Stimulated activated CD8-positive, alpha-beta memory T cell treated with anti-CD3 and anti-CD28 coated beads, Interleukin-12 subunit alpha, Interleukin-12 subunit beta, amount 100 ng/mL, for 1 hour (primary cell): ENCODE measurements at regions not wholly inside any gene's neighbourhood (a gene's known extent, or its start where the extent isn't known, plus 50 kb on each side); places are given as distances from the start of the nearest gene placed in this dataset.

Experiments
- DNase-seq: peaks from one replicate; pipeline ENCODE4 v3.0.0-alpha.2; 2020; ENCODE audit warnings: low read depth

DNA sequence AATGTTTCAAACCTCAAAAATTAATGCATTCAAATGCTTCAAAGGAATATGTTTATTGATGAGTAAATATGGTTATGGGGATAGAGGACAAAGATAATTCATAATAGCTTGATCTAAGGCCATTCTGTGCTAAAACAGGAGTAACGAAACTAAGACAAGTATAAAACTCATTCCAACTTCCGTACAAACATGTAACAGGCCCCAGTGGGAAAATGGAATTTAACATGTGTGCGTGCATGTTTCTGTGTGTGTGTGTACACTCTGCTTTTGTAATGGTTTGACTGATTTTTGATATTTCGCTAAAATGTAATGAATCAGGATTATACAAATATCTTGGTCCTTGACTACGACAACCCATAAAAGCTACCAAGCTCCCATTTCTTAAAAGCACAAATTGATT, 91.0 kb downstream of the KLF12 start:
- no peak for DNase-seq

DNA sequence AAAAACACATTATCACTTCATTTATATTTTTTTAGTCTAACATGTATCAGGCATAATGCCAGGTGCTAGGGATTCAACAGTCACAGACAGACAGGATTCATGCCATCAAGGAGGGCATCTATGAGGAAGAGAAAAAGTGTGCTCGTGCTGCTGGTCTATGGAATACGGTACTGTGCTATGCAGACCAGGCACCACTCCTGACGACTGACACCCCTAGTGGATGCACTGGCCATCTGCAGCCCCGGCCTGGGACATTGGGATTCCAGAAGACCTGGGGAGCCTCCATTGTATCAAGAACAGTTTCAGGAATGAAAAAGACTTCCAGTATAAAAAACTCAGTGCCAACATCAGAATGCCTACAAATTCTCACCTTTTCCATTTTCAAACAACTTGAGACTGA, 94.0 kb downstream of the KLF12 start:
- no peak for DNase-seq

DNA sequence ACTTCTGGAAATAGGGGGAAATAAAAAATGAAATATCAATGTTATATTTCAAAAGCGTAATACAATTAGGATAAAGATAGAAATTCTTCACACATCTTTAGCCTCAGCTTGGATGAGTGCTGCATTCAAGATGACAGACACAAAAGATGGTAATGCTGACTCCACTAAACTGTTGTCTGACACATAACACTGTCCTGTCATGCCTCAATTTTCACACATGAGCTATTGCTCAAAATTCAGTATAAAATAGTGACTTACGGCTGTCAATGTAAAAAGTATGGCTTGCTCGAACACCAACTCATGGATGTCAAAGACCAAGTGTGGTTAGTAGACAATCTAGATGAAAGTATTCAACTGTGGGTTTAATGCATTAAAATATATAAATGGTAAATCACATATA, 94.5 kb downstream of the KLF12 start:
- DNase-seq = no peak

DNA sequence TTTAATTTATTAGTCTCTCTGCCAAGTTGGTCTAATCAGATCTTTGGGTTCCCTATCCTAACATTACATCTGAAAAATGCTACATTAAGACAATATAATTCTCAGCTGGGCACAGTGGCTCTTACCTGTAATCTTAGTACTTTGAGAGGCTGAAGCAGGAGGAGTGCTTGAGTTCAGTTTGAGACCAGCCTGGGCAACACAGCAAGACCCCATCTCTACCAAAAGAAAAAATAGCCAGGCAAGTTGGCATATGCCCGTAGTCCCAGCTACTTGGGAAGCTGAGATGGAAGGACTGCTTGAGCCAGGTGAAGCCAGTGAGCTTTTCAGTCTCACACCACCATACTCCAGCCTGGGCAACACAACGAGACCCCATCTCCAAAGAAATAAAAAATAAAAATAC, 95.0 kb downstream of the KLF12 start:
- DNase-seq = no peak

DNA sequence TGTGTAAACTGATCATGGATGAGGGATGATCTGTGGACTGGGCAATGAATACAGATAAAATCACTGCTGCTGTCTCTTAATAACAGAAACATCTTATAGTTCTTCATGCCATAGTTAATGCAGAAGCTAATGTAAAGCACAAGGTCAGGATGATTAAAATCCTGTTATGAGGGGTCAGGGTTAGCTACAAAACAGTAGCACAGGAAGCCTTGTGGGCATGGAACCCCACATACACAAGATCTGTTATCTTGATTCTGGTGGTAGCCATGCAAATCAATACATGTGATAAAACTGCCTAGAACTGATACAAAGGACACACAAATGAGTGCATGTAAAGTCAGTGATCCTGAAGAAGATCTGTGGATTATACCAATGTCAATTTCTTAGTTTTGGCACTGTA, 96.4 kb downstream of the KLF12 start:
- DNase-seq = no peak

DNA sequence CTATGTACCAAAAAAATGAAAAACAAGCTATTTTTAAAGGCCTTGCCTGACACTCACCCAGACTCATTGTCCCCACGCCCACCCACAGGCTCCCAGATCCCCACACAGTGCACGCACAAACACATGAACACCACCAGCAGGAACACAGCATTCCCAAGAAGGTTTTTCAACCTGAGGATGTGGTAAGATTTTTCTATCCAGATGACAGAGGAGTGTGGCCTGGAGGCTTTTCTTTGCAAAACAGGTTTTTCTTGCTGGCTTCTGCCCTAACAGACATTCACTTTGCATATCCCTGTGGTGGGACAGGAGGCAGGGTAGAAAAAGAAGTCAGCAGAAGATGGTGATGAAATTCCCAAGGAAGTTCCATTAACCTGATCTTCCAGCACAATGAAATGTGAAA, 97.8 kb downstream of the KLF12 start:
- no peak for DNase-seq

DNA sequence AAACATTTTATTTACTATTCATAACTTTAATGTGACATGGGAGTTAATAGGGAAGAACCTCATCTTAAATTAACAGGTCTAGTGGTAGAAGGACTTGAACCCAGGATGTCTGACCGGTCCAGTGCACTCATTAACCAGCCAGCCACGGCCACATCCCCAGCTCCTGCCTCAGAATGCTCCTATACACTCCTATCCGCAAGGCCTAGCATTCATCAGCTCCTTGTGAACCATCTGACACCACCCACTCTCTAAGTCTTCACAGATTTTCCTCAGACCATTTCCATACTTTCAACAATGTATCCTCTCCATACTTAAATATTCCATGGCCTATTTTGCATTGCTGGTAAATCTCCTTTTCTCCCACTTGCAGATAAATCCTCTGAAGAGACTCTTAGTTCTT, 98.3 kb downstream of the KLF12 start:
- no peak for DNase-seq

DNA sequence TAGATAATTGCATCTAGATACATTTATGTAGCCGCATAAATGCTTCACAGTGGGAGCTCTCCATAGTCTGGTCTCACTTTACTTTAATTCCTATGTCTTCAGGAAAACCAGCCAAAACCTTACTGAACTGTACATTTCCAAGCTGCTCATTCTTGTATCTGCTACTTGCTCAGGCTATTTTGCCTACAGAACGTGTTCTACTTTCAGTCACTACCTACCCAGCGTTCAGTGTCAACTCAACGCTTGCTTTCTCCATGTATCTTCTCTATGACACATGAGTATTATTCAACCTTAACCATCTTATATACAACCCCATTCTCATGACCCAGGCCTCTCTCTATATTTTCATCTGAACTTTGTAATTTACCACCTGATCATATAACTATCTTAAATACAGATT, 101.9 kb downstream of the KLF12 start:
- no peak for DNase-seq

DNA sequence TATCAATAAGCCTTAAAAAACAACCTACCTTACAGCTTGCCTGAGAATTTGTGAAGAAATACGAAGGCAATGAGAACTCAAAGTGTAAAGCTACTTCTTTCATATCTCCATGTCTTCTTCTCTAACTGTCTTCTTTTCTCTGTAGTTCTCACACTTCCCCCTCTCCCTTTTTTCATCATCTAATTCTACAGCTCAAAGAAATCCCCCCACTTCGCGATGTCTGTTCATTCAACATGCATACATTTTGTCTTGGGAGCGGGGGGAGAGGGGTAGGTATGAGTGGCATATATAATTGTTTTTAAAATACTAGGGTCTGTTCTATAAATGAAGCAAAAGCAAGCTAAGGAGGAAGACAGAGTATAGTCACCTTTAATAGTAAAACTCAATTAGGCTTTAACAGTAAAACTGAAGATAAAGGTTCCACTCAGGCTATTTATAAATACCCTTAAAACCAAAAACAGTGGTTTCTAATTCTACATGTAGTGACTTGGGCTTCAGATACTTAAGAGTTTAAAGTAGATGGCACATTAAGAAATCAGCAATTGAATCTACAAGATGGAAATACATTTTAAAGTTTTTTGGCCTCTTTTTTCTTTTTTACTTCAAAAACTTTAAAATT, 106.9 kb downstream of the KLF12 start:
- no peak for DNase-seq

DNA sequence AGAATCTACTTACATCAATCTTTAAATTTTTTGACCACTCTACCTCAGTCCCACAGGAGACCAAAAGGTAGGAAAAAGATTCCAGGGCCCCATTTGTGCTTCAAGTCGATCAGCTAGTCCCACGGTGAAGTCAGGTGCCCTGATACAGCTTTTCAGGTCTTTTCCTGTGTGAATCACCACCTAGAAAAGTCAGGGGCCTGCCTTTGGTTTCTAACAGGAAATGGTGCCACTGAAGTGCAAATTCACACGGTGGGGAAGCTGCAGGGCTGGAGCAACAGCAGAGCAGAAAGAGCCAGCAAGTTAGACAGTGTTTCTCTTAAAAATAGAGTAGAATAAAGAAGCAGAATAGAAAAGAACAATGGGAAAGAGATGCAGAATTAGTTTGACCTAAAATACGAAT, 107.5 kb downstream of the KLF12 start:
- DNase-seq = peak; percentile 57

DNA sequence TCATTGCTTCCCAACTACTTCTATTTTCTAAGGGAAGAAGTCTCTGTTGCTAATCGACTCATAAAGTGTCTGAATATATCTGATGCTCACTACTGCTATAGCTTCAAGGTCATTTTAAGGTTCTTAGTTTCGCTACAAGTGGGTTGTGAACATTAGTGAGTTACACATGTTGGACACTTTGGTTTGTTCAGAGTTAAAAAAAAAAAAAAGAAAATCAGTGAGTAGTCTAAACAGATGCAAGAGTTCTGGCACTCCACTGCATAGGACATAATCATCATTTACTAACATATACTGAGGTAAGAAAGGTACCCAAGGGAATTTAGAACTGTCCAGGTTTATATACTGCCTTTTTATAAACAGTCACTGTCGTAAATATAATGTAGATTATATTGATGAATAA, 108.8 kb downstream of the KLF12 start:
- no peak for DNase-seq

DNA sequence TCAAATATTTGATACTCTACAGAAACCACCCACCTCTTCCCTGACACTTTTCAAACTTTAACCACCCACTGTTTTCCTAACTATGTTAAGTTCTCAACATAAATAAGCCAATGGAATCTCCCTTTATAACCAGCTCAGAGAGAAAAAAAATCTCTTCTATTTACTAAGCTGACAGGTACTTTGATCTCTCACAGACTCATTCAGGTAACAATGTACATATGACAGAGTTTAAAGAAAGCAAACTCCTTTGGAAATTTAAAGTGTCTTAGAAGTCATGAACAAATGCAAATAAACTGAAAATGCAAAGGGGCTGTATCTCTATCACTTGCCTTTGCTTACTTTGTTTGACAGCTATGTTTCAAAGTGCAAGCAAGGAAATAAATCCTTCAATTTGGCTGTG, 109.3 kb downstream of the KLF12 start:
- DNase-seq = no peak

DNA sequence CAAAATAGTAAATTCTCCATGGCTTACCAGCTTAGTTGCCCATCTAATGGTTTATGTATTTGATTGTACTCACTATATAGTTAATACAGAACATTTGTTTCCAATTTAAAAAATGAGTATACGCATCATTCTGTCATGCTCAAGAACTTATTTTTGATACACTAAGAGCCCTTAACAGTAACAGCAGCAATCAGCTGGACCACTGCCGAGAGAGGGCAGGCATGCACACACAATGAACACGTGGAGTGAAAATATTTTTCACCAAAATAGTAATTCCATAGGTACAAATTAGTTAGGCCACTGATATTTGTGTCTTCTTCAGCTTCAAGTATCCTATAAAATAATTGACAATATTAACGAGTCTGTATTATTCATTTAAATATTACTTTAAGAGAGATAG, 109.9 kb downstream of the KLF12 start:
- DNase-seq = no peak

DNA sequence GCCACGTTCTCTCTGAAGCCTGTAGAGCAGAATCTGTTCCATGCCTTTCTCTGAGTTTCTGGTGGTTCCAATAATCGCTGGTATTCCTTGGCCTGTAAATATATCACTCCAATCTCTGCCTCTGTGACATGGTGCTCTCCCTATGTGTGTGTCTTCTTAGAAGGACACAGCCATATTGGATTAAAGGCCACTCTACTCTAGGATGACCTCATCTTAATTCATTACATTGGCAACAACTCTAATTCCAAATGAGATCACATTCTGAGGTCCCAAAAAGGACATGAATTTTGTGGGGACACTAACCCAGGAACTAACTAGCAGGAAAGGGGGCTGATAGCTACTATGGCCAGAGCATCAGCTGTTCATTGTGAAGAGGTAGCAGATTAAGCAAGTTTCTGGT, 110.7 kb downstream of the KLF12 start:
- DNase-seq = no peak

DNA sequence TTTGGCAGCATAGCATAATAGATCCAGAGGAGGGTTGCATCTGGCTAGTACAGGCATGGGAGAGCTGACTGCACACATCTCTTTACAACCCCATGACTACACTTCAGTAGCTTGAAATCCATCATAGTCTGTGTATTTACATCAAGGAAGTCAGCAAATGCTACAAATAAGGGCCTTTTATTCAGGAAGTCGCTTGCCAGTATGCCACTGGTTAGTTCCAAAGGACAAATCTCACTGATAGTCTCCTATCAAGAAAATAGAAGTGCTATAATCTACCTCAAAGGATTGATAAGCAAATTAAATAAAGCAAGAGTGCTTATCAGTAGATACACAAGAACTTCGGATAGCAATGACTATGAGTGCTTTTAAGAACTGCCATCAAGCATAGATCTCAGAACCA, 112.7 kb downstream of the KLF12 start:
- DNase-seq = no peak

DNA sequence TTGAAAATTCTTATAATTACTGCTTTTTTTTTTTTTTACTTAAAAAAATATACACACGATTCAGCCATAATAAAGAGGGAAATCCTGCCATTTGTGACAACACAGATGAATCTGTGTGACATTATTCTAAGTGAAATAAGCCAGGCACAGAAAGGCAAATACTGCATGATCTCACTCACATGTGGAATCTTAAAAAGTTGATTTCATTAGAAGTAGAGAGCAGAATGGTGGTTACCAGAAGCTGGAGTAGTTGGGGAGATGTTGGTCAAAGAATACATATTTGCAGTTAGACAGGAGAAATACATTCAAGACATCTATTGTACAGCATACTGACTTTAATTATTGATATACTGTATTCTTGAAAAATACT, 116.2 kb downstream of the KLF12 start:
- DNase-seq = no peak

DNA sequence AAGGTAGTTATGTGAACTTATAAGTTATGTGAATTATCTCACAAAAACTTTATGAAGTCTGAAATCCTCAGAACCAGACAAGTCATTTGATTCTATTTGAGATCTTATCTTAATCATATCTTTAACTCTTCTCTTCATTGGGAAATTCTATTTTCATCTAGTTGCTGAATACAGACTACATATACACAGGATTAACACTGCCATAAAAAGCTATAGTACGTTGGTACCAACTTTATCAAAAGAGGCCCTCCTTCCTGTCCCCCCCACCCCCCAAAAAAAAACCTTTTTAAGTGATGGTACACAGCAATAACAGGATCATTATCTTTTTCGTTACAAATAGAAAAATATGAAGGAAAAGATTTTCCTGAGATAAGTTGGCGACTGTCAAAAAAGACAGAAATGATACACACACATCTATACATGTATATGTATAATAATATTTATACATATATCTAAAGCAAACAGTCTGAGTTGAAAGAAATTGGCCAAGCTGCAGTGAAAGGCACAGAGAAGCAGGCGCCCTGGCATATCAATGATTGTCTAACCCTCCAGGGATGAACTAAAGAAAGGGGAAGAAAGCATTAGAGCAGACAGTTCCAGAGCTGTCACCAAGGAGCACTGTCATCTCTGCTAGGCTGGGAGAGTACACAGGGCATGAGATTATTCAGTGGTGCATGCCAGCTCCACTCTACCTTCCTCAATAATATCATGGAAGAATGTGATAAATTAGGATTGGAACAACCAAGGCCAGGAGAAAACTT, 116.7 kb downstream of the KLF12 start:
- no peak for DNase-seq

DNA sequence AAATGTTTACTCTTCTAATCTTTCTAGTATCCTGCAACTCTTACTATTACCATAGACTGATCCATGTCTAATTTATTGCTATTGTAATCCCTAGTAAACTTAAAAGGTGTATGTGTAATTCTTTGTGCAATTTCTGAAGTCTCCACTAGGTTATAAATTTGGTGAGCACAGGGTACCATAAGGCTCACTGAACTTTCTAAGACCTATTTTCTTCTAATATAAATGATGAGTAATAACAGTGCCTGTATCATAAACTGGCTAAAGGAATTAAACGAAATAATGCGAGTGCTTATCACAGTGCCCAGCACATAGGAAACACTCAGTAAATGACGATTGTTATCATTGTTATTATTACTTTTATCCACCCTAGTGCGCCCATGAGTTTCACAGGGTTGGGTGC, 119.1 kb downstream of the KLF12 start:
- DNase-seq = no peak

DNA sequence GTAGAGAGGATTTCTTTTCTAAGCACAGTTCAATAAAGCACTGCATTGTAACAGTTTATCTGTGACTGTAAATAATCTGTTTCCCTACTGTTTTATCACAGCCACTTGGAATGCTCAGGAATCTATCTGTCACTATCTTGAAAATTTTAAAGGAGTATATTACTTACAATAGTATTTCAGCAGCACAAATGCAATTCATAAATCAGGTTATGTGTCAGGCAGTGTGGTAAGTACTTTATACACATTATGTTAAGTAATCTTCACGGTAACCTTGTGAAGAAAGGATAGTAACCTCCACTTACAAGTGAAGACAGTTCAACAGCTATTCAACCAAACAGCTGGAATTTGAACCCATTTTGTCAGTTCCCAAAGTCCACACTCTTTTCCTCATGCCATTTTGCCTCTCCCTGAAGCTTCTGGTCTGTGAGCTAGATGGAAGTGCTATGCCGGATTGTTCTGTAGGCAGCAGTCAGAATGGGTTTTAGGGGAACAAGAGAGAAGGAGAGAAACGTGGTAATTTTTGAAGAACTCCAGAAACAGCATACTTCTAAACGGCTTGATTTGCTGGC, 125.0 kb downstream of the KLF12 start:
- no peak for DNase-seq

DNA sequence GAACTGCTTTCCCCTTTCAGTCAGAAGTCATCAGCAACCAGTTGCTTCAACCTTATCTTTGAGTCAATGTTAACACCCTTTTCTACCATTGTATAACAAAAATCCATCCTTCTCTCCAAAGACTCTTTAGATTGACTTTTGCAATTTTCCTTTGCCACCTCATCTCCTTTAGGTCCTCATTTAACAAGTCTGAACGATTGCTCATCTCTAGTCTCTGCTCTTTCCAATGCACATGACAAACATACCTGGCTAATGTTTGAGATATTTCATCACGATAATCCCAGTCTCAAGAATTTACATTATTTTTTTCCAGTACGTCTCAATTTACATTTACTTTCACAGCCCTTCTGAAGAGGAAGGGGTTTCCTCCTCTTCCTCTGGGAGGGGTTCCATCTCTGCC, 127.5 kb downstream of the KLF12 start:
- no peak for DNase-seq

DNA sequence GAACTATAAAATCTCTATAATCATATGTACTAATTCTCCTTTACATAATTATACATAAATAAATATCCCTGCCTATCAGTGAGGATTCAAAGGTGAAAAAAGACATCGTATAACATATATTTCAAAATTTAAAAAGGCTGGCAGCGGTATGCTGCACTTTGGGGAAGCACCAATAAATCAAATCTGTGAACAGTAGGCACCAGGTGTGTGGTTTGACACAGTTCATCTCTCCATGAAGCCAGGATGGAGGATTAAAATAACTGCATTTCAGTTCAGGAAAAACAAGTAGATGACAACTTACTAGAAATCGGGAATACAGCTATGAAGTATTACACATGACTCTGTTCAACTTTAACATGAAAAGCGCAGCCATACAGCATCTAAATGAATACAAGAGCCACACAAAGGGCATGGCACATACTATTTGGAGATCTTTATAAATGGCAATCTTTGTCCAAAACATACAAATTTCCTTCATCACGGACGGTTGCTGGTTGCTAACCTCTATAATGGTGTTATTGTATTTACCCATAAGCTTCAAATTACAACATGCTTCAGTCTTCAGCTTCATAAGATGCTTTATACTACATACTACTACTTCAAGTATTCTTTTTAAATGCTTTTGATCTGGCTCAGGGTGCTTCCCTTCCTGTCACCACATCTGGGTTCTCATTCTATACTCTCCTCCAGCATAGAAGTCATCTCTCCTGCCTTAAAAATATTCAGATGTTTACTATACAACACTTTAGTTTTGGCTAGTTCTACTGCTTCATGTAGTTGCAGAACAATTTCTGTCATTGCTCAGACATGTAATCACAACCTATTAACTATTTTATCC, 128.7 kb downstream of the KLF12 start:
- no peak for DNase-seq

DNA sequence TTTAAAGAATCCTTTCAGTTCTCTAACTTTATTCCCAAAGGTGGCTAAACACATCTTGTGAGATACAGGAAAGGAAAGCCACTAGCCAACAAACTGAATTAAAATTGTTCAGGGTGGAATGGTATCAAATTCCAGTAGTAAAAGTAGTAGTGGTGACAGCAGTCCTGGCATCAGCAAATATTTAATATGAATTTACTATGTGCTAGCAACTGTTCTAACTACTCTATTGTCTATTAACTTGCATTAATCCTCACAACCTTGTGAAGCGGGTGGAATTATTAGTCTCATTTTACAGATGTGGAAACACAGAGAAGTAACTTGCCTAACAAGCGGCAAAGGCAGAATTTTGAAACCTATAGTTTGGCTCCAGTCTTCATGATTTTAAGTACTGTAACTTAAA, 130.1 kb downstream of the KLF12 start:
- DNase-seq = no peak

DNA sequence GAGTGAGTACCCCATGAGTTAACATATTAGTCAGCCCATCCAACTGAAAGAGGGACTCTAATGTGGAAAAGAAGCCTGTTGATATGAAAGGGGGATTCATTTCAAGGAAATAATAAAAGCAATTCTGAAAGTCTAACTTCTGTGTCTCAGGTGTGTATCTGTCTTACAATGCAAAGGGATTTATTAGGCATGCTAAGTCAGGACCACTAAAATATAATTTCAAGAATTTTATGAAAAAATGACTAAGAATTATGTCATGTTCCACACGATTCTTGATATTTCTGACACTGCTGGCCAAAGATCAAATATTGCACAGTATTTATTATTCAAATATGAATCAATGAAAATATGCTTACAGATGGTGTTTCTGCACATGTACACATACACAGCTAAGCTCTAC, 130.8 kb downstream of the KLF12 start:
- DNase-seq = no peak
